Osteocyte (in vitro differentiated cells): ENCODE measurements at regions not wholly inside any gene's neighbourhood (a gene's known extent, or its start where the extent isn't known, plus 50 kb on each side); places are given as distances from the start of the nearest gene placed in this dataset.

Experiments
- DNase-seq: peaks from one replicate; pipeline ENCODE4 v3.0.0; 2021; ENCODE audit warnings: mixed read lengths; ENCODE audit not compliant: unreplicated experiment; ENCODE audit errors: extremely low spot score
- H3K27ac Mint-ChIP-seq: one replicate; pipeline ENCODE4 v1.8.0; 2021; ENCODE audit warnings: mild to moderate bottlenecking, mixed read lengths; ENCODE audit not compliant: unreplicated experiment
- H3K27me3 Mint-ChIP-seq: one replicate; pipeline ENCODE4 v1.8.0; 2021; ENCODE audit warnings: mixed read lengths; ENCODE audit not compliant: unreplicated experiment
- H3K36me3 Mint-ChIP-seq: one replicate; pipeline ENCODE4 v1.8.0; 2021; ENCODE audit warnings: mixed read lengths; ENCODE audit not compliant: unreplicated experiment
- H3K4me1 Mint-ChIP-seq: one replicate; pipeline ENCODE4 v1.8.0; 2021; ENCODE audit warnings: mixed read lengths; ENCODE audit not compliant: unreplicated experiment
- H3K4me3 Mint-ChIP-seq: one replicate; pipeline ENCODE4 v1.8.0; 2021; ENCODE audit warnings: mild to moderate bottlenecking, moderate library complexity, mixed read lengths; ENCODE audit not compliant: unreplicated experiment
- H3K9me3 Mint-ChIP-seq: one replicate; pipeline ENCODE4 v1.8.0; 2021; ENCODE audit warnings: mixed read lengths; ENCODE audit not compliant: unreplicated experiment
- TF ChIP-seq, protein P1 (sequence below): fragments of 200-600 bp; sonication (generic); IDR thresholded peaks from 2 replicates; pipeline ENCODE4 v1.5.0; 2021; ENCODE audit warnings: antibody characterized with exemption, mild to moderate bottlenecking, moderate library complexity

GRCh38 chr18:28801876-28802275 lies 624.9 kb upstream of the CDH2 start:
- H3K4me3 Mint-ChIP-seq, result no peak overlapping the region
- TF ChIP-seq, protein P1, sequence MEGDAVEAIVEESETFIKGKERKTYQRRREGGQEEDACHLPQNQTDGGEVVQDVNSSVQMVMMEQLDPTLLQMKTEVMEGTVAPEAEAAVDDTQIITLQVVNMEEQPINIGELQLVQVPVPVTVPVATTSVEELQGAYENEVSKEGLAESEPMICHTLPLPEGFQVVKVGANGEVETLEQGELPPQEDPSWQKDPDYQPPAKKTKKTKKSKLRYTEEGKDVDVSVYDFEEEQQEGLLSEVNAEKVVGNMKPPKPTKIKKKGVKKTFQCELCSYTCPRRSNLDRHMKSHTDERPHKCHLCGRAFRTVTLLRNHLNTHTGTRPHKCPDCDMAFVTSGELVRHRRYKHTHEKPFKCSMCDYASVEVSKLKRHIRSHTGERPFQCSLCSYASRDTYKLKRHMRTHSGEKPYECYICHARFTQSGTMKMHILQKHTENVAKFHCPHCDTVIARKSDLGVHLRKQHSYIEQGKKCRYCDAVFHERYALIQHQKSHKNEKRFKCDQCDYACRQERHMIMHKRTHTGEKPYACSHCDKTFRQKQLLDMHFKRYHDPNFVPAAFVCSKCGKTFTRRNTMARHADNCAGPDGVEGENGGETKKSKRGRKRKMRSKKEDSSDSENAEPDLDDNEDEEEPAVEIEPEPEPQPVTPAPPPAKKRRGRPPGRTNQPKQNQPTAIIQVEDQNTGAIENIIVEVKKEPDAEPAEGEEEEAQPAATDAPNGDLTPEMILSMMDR, result no peak
- no peak for DNase-seq
- H3K36me3 Mint-ChIP-seq, result no peaks in the 10 kb centered on the region
- H3K4me1 Mint-ChIP-seq, result peaks cover 9% of the 10 kb centered on the region
- H3K27me3 Mint-ChIP-seq, result no peaks in the 10 kb centered on the region
- peaks cover 7% of the 10 kb centered on the region for H3K9me3 Mint-ChIP-seq
- H3K27ac Mint-ChIP-seq, result no peak overlapping the region

DNA sequence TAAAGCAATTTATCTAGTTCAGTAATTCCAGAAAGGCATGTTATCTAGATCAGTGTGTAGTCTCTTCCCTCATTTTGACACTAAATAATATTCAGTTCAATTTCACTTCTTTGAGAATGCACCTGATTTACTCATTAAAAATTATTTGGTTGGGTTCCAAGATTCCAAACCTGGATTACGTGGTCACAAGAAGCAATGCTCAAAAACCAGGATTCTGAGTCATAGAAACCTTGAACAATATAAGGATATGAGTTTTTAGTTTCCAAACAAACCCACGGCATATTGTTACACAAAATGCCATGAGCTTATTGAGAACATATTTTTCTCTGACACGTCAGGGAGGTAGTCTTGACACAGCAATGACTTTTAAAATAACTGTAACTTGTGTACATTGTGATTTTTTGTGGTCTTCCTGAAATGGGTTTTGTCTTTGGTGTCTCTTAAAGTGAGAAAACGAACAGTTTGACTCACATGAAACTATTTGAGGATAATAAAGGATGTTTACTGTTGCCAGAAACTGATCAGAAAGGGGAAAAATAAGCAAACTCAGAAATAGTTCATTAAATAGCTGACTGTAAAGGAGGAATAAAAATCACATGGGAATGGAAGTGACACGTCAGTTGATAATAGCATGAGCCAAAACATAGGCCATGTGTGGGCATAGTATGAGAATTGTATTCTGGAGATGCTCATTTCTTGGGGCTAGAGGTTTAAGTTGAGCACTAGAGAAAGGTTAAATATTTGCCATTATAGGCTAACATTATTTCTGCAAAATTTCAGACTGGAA lies 617.7 kb upstream of the CDH2 start:
- DNase-seq, result no peak
- H3K27ac Mint-ChIP-seq, result peak overlapping the region; percentile 50
- H3K4me1 Mint-ChIP-seq, result peaks cover 22% of the 10 kb centered on the region
- no peaks in the 10 kb centered on the region for H3K36me3 Mint-ChIP-seq
- H3K9me3 Mint-ChIP-seq, result no peaks in the 10 kb centered on the region
- TF ChIP-seq, protein P1, result no peak
- no peak overlapping the region for H3K4me3 Mint-ChIP-seq
- no peaks in the 10 kb centered on the region for H3K27me3 Mint-ChIP-seq

DNA sequence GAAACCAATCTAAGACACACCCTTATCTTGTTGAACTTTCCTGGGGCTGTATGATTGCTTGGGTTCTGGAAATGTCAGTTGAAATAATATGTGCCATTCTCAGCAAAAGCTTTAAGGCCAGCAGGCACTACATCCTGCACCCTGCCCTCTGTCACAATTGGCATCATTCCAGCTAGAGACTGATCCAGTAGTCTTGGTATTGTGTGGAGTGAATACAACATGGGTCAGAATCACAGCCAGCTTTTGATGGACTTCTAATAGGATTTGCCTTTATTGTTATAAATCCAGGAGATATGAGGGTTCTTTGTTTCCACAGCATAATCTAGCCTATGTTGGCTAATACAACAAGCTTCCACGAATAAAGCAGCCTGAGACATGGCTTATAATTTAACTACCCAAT lies 617.0 kb upstream of the CDH2 start:
- H3K27me3 Mint-ChIP-seq, result no peaks in the 10 kb centered on the region
- TF ChIP-seq, protein P1, result no peak
- DNase-seq, result no peak
- no peak overlapping the region for H3K27ac Mint-ChIP-seq
- no peaks in the 10 kb centered on the region for H3K9me3 Mint-ChIP-seq
- peaks cover 23% of the 10 kb centered on the region for H3K4me1 Mint-ChIP-seq
- H3K36me3 Mint-ChIP-seq, result no peaks in the 10 kb centered on the region
- no peak overlapping the region for H3K4me3 Mint-ChIP-seq

DNA sequence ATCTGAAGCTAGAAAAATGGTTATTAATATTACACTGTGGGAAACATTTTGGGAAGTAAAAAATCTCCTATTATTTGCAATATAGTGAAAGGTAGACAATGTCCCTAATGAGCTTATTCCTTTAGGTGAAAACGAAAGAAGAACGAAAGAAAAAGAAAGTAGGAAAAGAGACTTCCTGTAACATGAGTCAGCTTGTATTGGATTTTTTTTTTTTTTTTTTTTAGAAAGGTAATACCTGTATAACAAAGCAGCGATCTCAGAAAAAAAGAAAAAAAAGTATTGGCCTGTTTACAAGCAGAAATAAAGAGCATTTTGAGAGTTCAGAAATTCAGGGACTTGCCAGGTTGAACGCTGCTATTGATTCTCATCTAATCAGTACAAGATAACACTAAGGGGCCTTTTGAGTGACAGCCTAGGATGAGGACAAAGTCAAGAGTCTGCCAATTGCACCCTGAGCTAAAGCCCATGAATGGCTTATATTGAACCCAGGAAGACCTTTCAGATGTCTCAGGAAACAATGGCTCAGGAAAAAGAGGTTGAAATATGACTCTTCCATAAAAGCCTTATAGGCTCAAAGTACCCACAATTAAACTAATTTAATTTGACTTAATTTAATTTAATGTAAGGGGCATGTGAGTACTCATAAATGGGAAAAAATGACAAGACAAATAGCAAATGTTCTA lies 615.6 kb upstream of the CDH2 start:
- Mint-ChIP-seq H3K4me3 (no peak overlapping the region), H3K36me3 (no peaks in the 10 kb centered on the region)

GRCh38 chr18:28791101-28791500 lies 614.2 kb upstream of the CDH2 start:
- Mint-ChIP-seq H3K36me3 (no peaks in the 10 kb centered on the region), H3K4me1 (peaks cover 36% of the 10 kb centered on the region), H3K9me3 (no peaks in the 10 kb centered on the region), H3K27ac (no peak overlapping the region), H3K27me3 (no peaks in the 10 kb centered on the region), H3K4me3 (no peak overlapping the region)
- no peak for DNase-seq
- TF ChIP-seq, protein P1, result no peak

More for the DNA sequence above, 615.6 kb upstream of the CDH2 start:
- H3K27me3 Mint-ChIP-seq, result no peaks in the 10 kb centered on the region
- H3K9me3 Mint-ChIP-seq, result no peaks in the 10 kb centered on the region
- peaks cover 28% of the 10 kb centered on the region for H3K4me1 Mint-ChIP-seq
- no peak overlapping the region for H3K27ac Mint-ChIP-seq
- DNase-seq, result no peak
- TF ChIP-seq, protein P1, result no peak
